HFFc6 (cell line): ENCODE measurements at regions not wholly inside any gene's neighbourhood (a gene's known extent, or its start where the extent isn't known, plus 50 kb on each side); places are given as distances from the start of the nearest gene placed in this dataset.

Experiments
- DNase-seq: peaks from one replicate; pipeline ENCODE4 v3.0.0-alpha.2; 2018
- H3K27ac Mint-ChIP-seq: 2 replicates; pipeline ENCODE4 v1.8.0; 2020; ENCODE audit warnings: mild to moderate bottlenecking, mixed read lengths
- H3K27me3 Mint-ChIP-seq: 2 replicates; pipeline ENCODE4 v1.8.0; 2021; ENCODE audit warnings: mild to moderate bottlenecking, moderate library complexity, mixed read lengths; ENCODE audit not compliant: insufficient read depth
- H3K36me3 Mint-ChIP-seq: 2 replicates; pipeline ENCODE4 v1.8.0; 2021; ENCODE audit warnings: low read depth, mixed read lengths
- H3K4me1 Mint-ChIP-seq: 2 replicates; pipeline ENCODE4 v1.8.0; 2020; ENCODE audit warnings: low read depth, mixed read lengths
- H3K4me3 Mint-ChIP-seq: 2 replicates; pipeline ENCODE4 v1.8.0; 2020; ENCODE audit warnings: mild to moderate bottlenecking, moderate library complexity, mixed read lengths
- H3K9me3 Mint-ChIP-seq: 2 replicates; pipeline ENCODE4 v1.8.0; 2020; ENCODE audit warnings: mild to moderate bottlenecking, mixed read lengths
- CTCF ChIP-seq: fragments of 200-600 bp; sonication (generic); IDR thresholded peaks from 2 replicates; pipeline ENCODE4 v1.5.0; 2021; ENCODE audit warnings: antibody characterized with exemption, mild to moderate bottlenecking

- Mint-ChIP-seq H3K27me3 (no peaks in the 10 kb centered on the region), H3K4me3 (no peak overlapping the region), H3K27ac (no peak overlapping the region), H3K36me3 (no peaks in the 10 kb centered on the region), H3K4me1 (no peaks in the 10 kb centered on the region), H3K9me3 (no peaks in the 10 kb centered on the region)
- no peak for TF ChIP-seq CTCF
- DNase-seq: no peak
Measured at GRCh38 chrX:42135583-42136228, 212.4 kb upstream of the CASK start.

- Mint-ChIP-seq H3K27ac (no peak overlapping the region), H3K36me3 (no peaks in the 10 kb centered on the region), H3K4me3 (no peak overlapping the region), H3K9me3 (no peaks in the 10 kb centered on the region), H3K4me1 (no peaks in the 10 kb centered on the region), H3K27me3 (no peaks in the 10 kb centered on the region)
- TF ChIP-seq CTCF: no peak
- DNase-seq: no peak
Measured at GRCh38 chrX:42131856-42132255, 208.5 kb upstream of the CASK start.

GRCh38 chrX:42129022-42129940 is 205.9 kb upstream of the CASK start:
- no peak for DNase-seq
- H3K4me1 Mint-ChIP-seq: no peaks in the 10 kb centered on the region
- H3K27ac Mint-ChIP-seq: no peak overlapping the region
- H3K36me3 Mint-ChIP-seq: no peaks in the 10 kb centered on the region
- no peaks in the 10 kb centered on the region for H3K9me3 Mint-ChIP-seq
- TF ChIP-seq CTCF: no peak
- H3K4me3 Mint-ChIP-seq: no peak overlapping the region
- H3K27me3 Mint-ChIP-seq: no peaks in the 10 kb centered on the region

- H3K36me3 Mint-ChIP-seq: no peaks in the 10 kb centered on the region
- DNase-seq: no peak
- H3K27ac Mint-ChIP-seq: no peak overlapping the region
- no peaks in the 10 kb centered on the region for H3K9me3 Mint-ChIP-seq
- no peaks in the 10 kb centered on the region for H3K27me3 Mint-ChIP-seq
- H3K4me3 Mint-ChIP-seq: no peak overlapping the region
- TF ChIP-seq CTCF: no peak
- no peaks in the 10 kb centered on the region for H3K4me1 Mint-ChIP-seq
Measured at GRCh38 chrX:42128587-42128986, 205.2 kb upstream of the CASK start.

GRCh38 chrX:42128020-42128419 is 204.7 kb upstream of the CASK start:
- no peak for TF ChIP-seq CTCF
- DNase-seq: no peak
- Mint-ChIP-seq H3K4me3 (no peak overlapping the region), H3K27me3 (no peaks in the 10 kb centered on the region), H3K27ac (no peak overlapping the region), H3K36me3 (no peaks in the 10 kb centered on the region), H3K4me1 (no peaks in the 10 kb centered on the region), H3K9me3 (no peaks in the 10 kb centered on the region)
